Heart left ventricle (tissue), 13 donors: ENCODE measurements at regions not wholly inside any gene's neighbourhood (a gene's known extent, or its start where the extent isn't known, plus 50 kb on each side); places are given as distances from the start of the nearest gene placed in this dataset.

Experiments
- POLR2A ChIP-seq, 2 donors: fragments of 450-650 bp; IDR thresholded peaks; one replicate each; pipeline ENCODE4 v1.6.1; 2017; ENCODE audit warnings: antibody characterized with exemption in 2 of 2, mild to moderate bottlenecking in 2 of 2, moderate library complexity in 2 of 2
- TF ChIP-seq, protein P1 (sequence below), 12 donors: fragments of 200-600 bp; sonication (generic) in 4 of 12; IDR thresholded peaks; one replicate each; pipeline versions ENCODE4 v1.5.0 to v1.8.0; 2018 to 2022; ENCODE audit warnings: antibody characterized with exemption in 12 of 12, mild to moderate bottlenecking in 5 of 12
- donor health status: ischemic (EF 13 %, LVEDD 7.1; RV severe dilation, severe dysfunction).
- donor health status: DM: no; HTN: yes; CAD: no.
- donor health status: DM: no; HTN: no; CAD: no.
- donor health status: ischemic (EF 25% LVEDD 6.9; RV normal size, moderate dysfunction).
- donor health status: ischemic (EF 25% LVEDD 5.7; RV mildly dilated, moderate dysfunction).
- donor health status: ischemic (EF 35%, LVEDD 5.7; RV mildly dilated, moderate dysfunction).
- donor health status: nonischemic (EF 11% LVEDD 7.7; RV severe dilation, severe dysfunction).
- donor health status: DM: yes; HTN: yes; CAD: no.
- donor health status: PGD.
- donor health status: ischemic (EF 29% LVEDD 5.4; RV normal size, mild dysfunction).
- donor health status: nonischemic (EF 23%, LVEDD 6.1; RV moderate dilation, normal function).

DNA sequence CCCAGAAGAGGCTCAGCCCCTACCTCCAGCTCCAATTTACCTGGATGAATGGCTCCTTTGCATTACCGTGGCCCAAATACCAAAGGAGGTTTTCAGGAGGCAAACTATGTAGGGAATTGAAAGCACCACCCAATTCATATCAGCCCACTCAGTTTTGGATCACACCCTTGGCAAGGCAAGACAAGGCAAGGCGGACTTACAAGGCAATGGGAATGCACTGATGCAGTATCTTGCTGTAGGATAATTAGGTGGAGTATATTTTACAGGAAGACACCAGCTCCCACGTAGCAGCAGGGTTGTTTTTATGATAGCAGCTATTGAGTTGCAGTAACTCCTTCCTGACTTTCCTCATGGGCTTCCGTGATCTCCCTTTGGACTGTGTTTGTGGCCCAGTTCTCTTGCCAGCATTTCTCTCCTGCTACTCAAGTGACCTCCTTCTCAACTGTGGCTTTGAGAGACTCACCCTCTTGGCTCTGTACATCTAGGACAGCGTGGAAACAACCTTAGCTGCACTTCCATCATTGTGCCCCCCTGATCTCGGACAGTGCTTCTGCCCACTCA, 935.9 kb downstream of the EFNB2 start:
- TF ChIP-seq POLR2A (IDR thresholded peaks at IDR 0.05), result no peak
- TF ChIP-seq, protein P1, sequence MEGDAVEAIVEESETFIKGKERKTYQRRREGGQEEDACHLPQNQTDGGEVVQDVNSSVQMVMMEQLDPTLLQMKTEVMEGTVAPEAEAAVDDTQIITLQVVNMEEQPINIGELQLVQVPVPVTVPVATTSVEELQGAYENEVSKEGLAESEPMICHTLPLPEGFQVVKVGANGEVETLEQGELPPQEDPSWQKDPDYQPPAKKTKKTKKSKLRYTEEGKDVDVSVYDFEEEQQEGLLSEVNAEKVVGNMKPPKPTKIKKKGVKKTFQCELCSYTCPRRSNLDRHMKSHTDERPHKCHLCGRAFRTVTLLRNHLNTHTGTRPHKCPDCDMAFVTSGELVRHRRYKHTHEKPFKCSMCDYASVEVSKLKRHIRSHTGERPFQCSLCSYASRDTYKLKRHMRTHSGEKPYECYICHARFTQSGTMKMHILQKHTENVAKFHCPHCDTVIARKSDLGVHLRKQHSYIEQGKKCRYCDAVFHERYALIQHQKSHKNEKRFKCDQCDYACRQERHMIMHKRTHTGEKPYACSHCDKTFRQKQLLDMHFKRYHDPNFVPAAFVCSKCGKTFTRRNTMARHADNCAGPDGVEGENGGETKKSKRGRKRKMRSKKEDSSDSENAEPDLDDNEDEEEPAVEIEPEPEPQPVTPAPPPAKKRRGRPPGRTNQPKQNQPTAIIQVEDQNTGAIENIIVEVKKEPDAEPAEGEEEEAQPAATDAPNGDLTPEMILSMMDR (IDR thresholded peaks at IDR 0.05), result no peak
